OCI-LY1 (cell line): ENCODE measurements at regions not wholly inside any gene's neighbourhood (a gene's known extent, or its start where the extent isn't known, plus 50 kb on each side); places are given as distances from the start of the nearest gene placed in this dataset.

Source experiments
- CTCF ChIP-seq: fragments of 200-600 bp; sonication (generic), shearing (Covaris generic); IDR thresholded peaks from 2 replicates; pipeline ENCODE4 v1.5.1; 2017; ENCODE audit warnings: mild to moderate bottlenecking, antibody characterized with exemption, low read length, moderate library complexity, mixed read lengths
- EZH2 ChIP-seq: fragments of 200-600 bp; sonication (generic), shearing (Covaris generic); IDR thresholded peaks from 2 replicates; pipeline ENCODE4 v1.8.0; 2017; ENCODE audit warnings: borderline replicate concordance, mixed run types, mild to moderate bottlenecking, antibody characterized with exemption, low read length, moderate library complexity, mixed read lengths

GRCh38 chr2:104909317-104909716, 55.4 kb downstream of the POU3F3 start:
- TF ChIP-seq CTCF (no peak), EZH2 (no peak)
